Body of pancreas (tissue), 4 donors: ENCODE measurements at regions not wholly inside any gene's neighbourhood (a gene's known extent, or its start where the extent isn't known, plus 50 kb on each side); places are given as distances from the start of the nearest gene placed in this dataset.
A peak's percentile ranks its signal among the peaks of the same experiment; 100 is the strongest.

Experiments used
- ATAC-seq: fragments of 150-250 bp; one replicate; pipeline ENCODE4 v1.9.1; 2016
- DNase-seq, 4 donors: peaks; one replicate each; pipeline ENCODE4 v3.0.0-alpha.2; 2019
- H3K27ac ChIP-seq, 4 donors: fragments of 200-600 bp; sonication (generic); 1 replicate in 3 of 4; 2 replicates in 1 of 4; pipeline versions ENCODE4 v1.5.1 to v1.6.1; 2016 to 2019; ENCODE audit warnings: mild to moderate bottlenecking in 1 of 4, mixed read lengths in 1 of 4, moderate library complexity in 1 of 4
- H3K27me3 ChIP-seq, 2 donors: fragments of 200-600 bp; sonication (generic); one replicate each; pipeline ENCODE4 v1.6.0; 2016; ENCODE audit warnings: mild to moderate bottlenecking in 1 of 2
- H3K36me3 ChIP-seq, 2 donors: fragments of 200-600 bp; sonication (generic); replicated peaks in 1 of 2; 2 replicates each; pipeline ENCODE4 v1.5.1; 2016; ENCODE audit warnings: low read depth in 2 of 2; ENCODE audit not compliant: insufficient read depth in 1 of 2
- H3K4me1 ChIP-seq: fragments of 200-600 bp; sonication (generic); one replicate; pipeline ENCODE4 v1.6.0; 2016
- H3K4me3 ChIP-seq, 2 donors: fragments of 200-600 bp; sonication (generic); 1 replicate in 1 of 2; 2 replicates in 1 of 2; pipeline ENCODE4 v1.5.1; 2016 to 2019
- H3K9me3 ChIP-seq, 3 donors: fragments of 200-600 bp; sonication (generic); 1 replicate in 2 of 3; 2 replicates in 1 of 3; pipeline ENCODE4 v1.5.1; 2016
- POLR2A ChIP-seq, 3 donors: fragments of 450-650 bp; IDR thresholded peaks; one replicate each; pipeline ENCODE4 v1.6.1; 2016; ENCODE audit warnings: antibody characterized with exemption in 3 of 3, mild to moderate bottlenecking in 2 of 3
- WGBS, 2 donors: methylation state at CpG; one replicate each; pipeline ENCODE4 v1.1.5; 2017; 5-methylcytosine and 5-hydroxymethylcytosine counted together
- intact Hi-C: fragments of 100-400 bp; cut with DNase I; formaldehyde crosslinking; loops from one replicate; pipeline ENCODE4 v1.15.1; 2023
- TF ChIP-seq, protein P1 (sequence below), 7 experiments: fragments of 450-650 bp in 4 of 7; fragments of 200-600 bp in 3 of 7; sonication (generic) in 3 of 7; IDR thresholded peaks; one replicate each; pipeline ENCODE4 v1.5.1; 2016 to 2019; ENCODE audit warnings: antibody characterized with exemption in 7 of 7

DNA sequence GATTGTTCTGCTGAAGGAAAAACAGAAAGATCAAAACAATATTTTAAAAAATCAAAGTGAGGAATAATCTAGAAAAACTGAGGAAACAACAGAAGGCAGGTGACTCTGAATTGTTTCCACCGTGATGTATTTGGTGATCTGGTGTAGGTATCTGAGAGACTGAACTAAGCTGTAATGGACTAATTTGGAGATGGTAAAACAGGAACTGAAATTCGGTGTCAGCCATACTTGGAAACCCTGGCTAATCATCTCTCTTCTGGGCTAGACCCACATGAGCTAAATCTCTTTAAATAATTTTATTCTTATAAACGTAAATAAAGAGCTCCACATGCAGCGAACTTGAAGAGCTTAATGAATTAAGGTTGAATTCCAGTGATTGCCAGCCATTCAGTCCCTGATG, 1226.1 kb downstream of the NCAM2 start:
- no peak overlapping the region for H3K27ac ChIP-seq
- no peak for ATAC-seq
- no peak overlapping the region for H3K4me3 ChIP-seq
- H3K27me3 ChIP-seq, result no peaks in the 10 kb centered on the region
- no peaks in the 10 kb centered on the region for H3K4me1 ChIP-seq
- no peaks in the 10 kb centered on the region for H3K9me3 ChIP-seq
- WGBS, 2 donors, result 61 to 79% methylated on average over 4 of the region's 4 CpGs
- no peak for DNase-seq
- TF ChIP-seq, protein P1, sequence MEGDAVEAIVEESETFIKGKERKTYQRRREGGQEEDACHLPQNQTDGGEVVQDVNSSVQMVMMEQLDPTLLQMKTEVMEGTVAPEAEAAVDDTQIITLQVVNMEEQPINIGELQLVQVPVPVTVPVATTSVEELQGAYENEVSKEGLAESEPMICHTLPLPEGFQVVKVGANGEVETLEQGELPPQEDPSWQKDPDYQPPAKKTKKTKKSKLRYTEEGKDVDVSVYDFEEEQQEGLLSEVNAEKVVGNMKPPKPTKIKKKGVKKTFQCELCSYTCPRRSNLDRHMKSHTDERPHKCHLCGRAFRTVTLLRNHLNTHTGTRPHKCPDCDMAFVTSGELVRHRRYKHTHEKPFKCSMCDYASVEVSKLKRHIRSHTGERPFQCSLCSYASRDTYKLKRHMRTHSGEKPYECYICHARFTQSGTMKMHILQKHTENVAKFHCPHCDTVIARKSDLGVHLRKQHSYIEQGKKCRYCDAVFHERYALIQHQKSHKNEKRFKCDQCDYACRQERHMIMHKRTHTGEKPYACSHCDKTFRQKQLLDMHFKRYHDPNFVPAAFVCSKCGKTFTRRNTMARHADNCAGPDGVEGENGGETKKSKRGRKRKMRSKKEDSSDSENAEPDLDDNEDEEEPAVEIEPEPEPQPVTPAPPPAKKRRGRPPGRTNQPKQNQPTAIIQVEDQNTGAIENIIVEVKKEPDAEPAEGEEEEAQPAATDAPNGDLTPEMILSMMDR (IDR thresholded peaks at IDR 0.05), result no peak
- no peak for TF ChIP-seq POLR2A (IDR thresholded peaks at IDR 0.05)
- H3K36me3 ChIP-seq, result no peaks in the 10 kb centered on the region
- intact Hi-C loops, result no loop called here

DNA sequence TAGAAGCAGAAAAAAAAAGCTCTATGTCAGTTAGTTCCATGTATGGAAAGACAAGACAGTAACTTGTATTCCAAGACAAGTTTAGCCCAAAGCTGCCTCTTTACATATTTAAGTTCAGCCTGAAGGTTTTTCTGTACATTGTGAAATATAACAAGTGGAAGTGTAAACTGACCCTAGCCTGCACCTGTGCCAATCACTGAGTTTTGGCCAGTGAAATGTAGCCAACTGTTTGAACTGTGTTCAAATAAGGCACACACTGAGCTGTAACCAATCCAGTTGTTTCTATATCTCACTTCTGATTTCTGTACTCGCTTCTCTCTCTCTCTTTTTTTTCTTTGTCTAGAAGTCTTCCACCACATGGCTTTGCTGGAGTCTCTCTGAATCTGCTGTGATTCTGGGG, 1227.1 kb downstream of the NCAM2 start:
- intact Hi-C loops, result no loop called here
- Histone ChIP-seq H3K4me1 (no peaks in the 10 kb centered on the region), H3K27ac (no peak overlapping the region), H3K36me3 (no peaks in the 10 kb centered on the region), H3K4me3 (no peak overlapping the region), H3K27me3 (no peaks in the 10 kb centered on the region), H3K9me3 (no peaks in the 10 kb centered on the region)
- ATAC-seq, result no peak
- 31 to 44% methylated on average over 1 of the region's 1 CpG for WGBS, 2 donors
- peak in 2 of 4 donors; percentile 16 for DNase-seq
- TF ChIP-seq POLR2A (IDR thresholded peaks at IDR 0.05), result no peak
- TF ChIP-seq, protein P1 (IDR thresholded peaks at IDR 0.05), result no peak

DNA sequence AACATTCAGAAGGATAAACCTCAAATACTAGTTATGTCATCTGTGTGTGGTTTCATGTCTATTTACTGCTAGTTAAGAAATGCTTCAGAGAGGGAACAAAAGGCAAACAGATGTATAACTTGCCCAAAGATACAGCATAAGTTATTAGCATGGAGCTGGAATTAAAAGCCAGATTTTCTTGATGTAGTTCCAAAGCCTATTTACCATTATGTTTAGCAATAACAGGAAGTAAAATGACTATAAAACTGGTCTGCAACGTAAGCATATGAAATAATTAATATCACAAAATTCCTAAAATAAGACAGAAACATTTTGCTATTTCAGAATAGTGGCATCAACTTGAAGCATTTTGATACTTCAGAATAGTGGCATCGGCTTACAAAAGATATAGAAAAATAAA, 1232.8 kb downstream of the NCAM2 start:
- H3K36me3 ChIP-seq, result no peaks in the 10 kb centered on the region
- no peak for DNase-seq
- no peak overlapping the region for H3K4me3 ChIP-seq
- H3K4me1 ChIP-seq, result no peaks in the 10 kb centered on the region
- WGBS, 2 donors, result 62 to 67% methylated on average over 2 of the region's 2 CpGs
- ATAC-seq, result no peak
- no peaks in the 10 kb centered on the region for H3K9me3 ChIP-seq
- intact Hi-C loops, result no loop called here
- H3K27ac ChIP-seq, result no peak overlapping the region
- no peaks in the 10 kb centered on the region for H3K27me3 ChIP-seq
- TF ChIP-seq, protein P1 (IDR thresholded peaks at IDR 0.05), result no peak
- TF ChIP-seq POLR2A (IDR thresholded peaks at IDR 0.05), result no peak

DNA sequence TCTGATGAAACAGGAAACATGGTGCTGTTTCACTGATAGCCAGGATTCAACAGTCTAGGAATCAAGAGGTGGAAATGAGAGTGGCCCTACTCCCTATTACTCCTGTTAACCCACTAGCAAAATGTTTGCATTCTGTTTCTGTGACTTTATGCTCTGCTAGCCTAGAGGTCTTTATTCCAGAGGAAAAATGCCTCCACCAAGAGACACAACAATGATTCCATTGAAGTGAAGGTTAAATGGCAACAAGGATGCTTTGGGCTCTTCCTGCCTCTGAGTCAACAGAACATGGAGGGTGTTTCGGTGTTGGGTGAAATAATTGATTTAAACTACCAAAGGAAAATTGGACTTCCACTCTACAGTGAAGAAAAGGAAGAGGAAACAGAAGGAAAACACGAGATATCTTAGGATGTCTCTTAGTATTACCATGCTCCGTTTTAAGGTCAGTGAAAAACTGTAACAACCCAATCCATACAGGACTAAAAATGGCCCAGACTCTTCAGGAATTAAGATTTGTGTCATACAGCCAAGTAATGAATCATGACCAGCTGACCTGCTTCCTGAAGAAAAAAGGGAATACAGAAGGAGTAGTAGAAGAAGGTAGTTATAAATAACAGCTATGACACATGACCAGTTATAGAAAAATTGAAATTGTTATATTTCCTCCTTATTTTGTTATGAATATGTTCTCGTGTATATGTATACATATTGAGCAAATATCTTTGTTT, 1237.8 kb downstream of the NCAM2 start:
- H3K9me3 ChIP-seq, result no peaks in the 10 kb centered on the region
- TF ChIP-seq, protein P1 (IDR thresholded peaks at IDR 0.05), result no peak
- TF ChIP-seq POLR2A (IDR thresholded peaks at IDR 0.05), result no peak
- no peak for DNase-seq
- H3K36me3 ChIP-seq, result no peaks in the 10 kb centered on the region
- H3K27ac ChIP-seq, result no peak overlapping the region
- intact Hi-C loops, result no loop called here
- WGBS, 2 donors, result 42 to 57% methylated on average over 4 of the region's 4 CpGs
- H3K27me3 ChIP-seq, result no peaks in the 10 kb centered on the region
- no peaks in the 10 kb centered on the region for H3K4me1 ChIP-seq
- no peak for ATAC-seq
- H3K4me3 ChIP-seq, result no peak overlapping the region

DNA sequence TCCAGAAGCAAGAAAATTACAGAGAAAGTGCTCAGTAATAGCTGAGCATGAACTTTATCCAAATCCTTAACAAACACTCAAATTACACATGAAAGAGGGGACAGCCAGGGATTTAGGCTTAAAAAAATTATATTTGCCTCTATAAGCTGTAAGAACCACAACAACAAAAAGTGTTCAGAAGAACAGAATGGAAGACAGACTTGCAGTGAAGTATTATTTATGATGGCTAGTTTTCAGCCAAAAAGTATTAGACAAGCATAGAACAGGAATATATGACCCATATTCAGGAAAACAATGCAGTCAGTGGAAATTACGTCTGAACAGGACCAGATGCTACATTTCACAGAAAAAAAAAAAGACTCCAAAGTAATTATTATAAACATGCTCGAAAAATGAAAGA, 1246.3 kb downstream of the NCAM2 start:
- DNase-seq, result no peak
- intact Hi-C loops, result no loop called here
- Histone ChIP-seq H3K4me1 (no peaks in the 10 kb centered on the region), H3K27ac (no peak overlapping the region), H3K9me3 (no peaks in the 10 kb centered on the region), H3K4me3 (no peak overlapping the region), H3K36me3 (no peaks in the 10 kb centered on the region), H3K27me3 (no peaks in the 10 kb centered on the region)
- TF ChIP-seq, protein P1 (IDR thresholded peaks at IDR 0.05), result no peak
- ATAC-seq, result no peak
- 21% methylated on average over 2 of the region's 2 CpGs for WGBS, 2 donors
